A673 (cell line): ENCODE measurements at regions not wholly inside any gene's neighbourhood (a gene's known extent, or its start where the extent isn't known, plus 50 kb on each side); places are given as distances from the start of the nearest gene placed in this dataset.

Experiments used
- BruUV-seq: library from RNA; stranded (reverse); fragments of 400-500 nt; replicated peaks from 2 replicates; lab custom pipeline; 2021; lab: Mats Ljungman, UMichigan
- CTCF ChIA-PET: fragments of 300-600 bp; sonication (Branson Sonifier 250); formaldehyde crosslinking; loops from one replicate; lab custom pipeline; 2022; ENCODE audit warnings: antibody characterized with exemption; lab: Charles Lee
- POLR2A ChIA-PET: fragments of 300-600 bp; sonication (Branson Sonifier 250); formaldehyde crosslinking; loops from one replicate; lab custom pipeline; 2022; ENCODE audit warnings: antibody characterized with exemption; ENCODE audit not compliant: low non-redundant PET; lab: Charles Lee
- DNase-seq: peaks from one replicate; pipeline ENCODE4 v3.0.0-alpha.2; 2015; ENCODE audit warnings: low spot score
- H3K27ac ChIP-seq: fragments of 200-600 bp; sonication (generic); 2 replicates; pipeline ENCODE4 v1.5.1; 2016; ENCODE audit warnings: mixed run types, low read depth, mild to moderate bottlenecking, mixed read lengths, antibody characterized with exemption, low read length; ENCODE audit not compliant: poor library complexity, severe bottlenecking
- H3K27me3 ChIP-seq: fragments of 200-600 bp; sonication (generic); replicated peaks from 2 replicates; pipeline ENCODE4 v1.6.1; 2017; ENCODE audit warnings: mixed run types, low read depth, mild to moderate bottlenecking, mixed read lengths, antibody characterized with exemption, low read length; ENCODE audit not compliant: insufficient read depth, poor library complexity
- H3K36me3 ChIP-seq: fragments of 200-600 bp; sonication (generic); 2 replicates; pipeline ENCODE4 v1.6.1; 2016; ENCODE audit warnings: mixed run types, mild to moderate bottlenecking, mixed read lengths, antibody characterized with exemption, low read length; ENCODE audit not compliant: insufficient read depth, poor library complexity, severe bottlenecking
- H3K4me1 ChIP-seq: fragments of 200-600 bp; sonication (generic); 2 replicates; pipeline ENCODE4 v1.6.1; 2017; ENCODE audit warnings: mixed run types, mild to moderate bottlenecking, mixed read lengths, antibody characterized with exemption, low read length; ENCODE audit not compliant: insufficient read depth, poor library complexity, severe bottlenecking
- H3K4me3 ChIP-seq: fragments of 200-600 bp; sonication (generic); 2 replicates; pipeline ENCODE4 v1.5.1; 2016; ENCODE audit warnings: low read depth, mixed run types, mild to moderate bottlenecking, mixed read lengths, low read length; ENCODE audit not compliant: poor library complexity, severe bottlenecking
- H3K9me3 ChIP-seq: fragments of 200-600 bp; sonication (generic); 2 replicates; pipeline ENCODE4 v1.6.1; 2016; ENCODE audit warnings: mixed run types, low read depth, mild to moderate bottlenecking, mixed read lengths, antibody characterized with exemption, low read length; ENCODE audit not compliant: poor library complexity, severe bottlenecking
- EZH2 ChIP-seq: fragments of 200-600 bp; sonication (generic); IDR thresholded peaks from 2 replicates; pipeline ENCODE4 v1.6.1; 2017; ENCODE audit warnings: borderline replicate concordance, low read depth, mild to moderate bottlenecking, mixed read lengths, antibody characterized with exemption, low read length; ENCODE audit not compliant: poor library complexity, severe bottlenecking
- intact Hi-C: fragments of 100-400 bp; cut with micrococcal nuclease; formaldehyde crosslinking; loops from one replicate; pipeline ENCODE4 v1.10.0; 2022; ENCODE audit not compliant: unreplicated experiment
- TF ChIP-seq, protein P1 (sequence below): fragments of 300-800, 200-600 bp; sonication (generic); conservative IDR thresholded peaks from 2 replicates; pipeline ENCODE4 v1.5.1; 2017; ENCODE audit warnings: low read depth, mild to moderate bottlenecking, antibody characterized with exemption, low read length, moderate library complexity, mixed read lengths

DNA sequence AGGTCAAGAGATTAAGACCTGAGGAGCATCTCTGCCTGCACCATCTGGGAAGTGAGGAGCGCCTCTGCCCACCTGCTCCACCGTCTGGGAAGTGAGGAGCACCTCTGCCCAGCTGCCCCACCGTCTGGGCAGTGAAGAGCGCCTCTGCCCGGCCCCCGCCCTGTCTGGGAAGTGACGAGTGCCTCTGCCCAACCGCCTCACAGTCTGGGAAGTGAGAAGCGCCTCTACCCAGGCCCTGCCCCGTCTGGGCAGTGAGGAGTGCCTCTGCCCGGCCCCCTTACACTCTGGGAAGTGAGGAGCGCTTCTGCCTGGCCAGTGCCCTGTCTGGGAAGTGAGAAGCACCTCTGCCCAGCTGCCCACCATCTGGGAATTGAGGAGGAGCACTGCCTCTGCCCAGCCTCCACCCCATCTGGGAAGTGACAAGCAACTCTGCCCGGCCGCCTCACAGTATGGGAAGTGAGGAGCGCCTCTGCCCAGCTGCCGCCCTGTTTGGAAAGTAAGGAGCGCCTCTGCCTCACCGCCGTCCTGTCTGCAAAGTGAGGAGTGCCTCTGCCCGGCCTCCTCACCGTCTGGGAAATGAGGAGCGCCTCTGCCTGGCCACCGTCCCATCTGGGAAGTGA is 270.4 kb upstream of the NRSN1 start:
- ChIA-PET POLR2A (no interaction called here), CTCF (no interaction called here)
- H3K4me1 ChIP-seq, result no peaks in the 10 kb centered on the region
- peaks cover 19% of the 10 kb centered on the region for H3K27me3 ChIP-seq
- H3K36me3 ChIP-seq, result no peaks in the 10 kb centered on the region
- no peak for TF ChIP-seq EZH2
- intact Hi-C loops, result no loop called here
- H3K4me3 ChIP-seq, result no peak overlapping the region
- H3K9me3 ChIP-seq, result no peaks in the 10 kb centered on the region
- DNase-seq, result no peak
- no peak overlapping the region for H3K27ac ChIP-seq
- no TSS peak for BruUV-seq

DNA sequence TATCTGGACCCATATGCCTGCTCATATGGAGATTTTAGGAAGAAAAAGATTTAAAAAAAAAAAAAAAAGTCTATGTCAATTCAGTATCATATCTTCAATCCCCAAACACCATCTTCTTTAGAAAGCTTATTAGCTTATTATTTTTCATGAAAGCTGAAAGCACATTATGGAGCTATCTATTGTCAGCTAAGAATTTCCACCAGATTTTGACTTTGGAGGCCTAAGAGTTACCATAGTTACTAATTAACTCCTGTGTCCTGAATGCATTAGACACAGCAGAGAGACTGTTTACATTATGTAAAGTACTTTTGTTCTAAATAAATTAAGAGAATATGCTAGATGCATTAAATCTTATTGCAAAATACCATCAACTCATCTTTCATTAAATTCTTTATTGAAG is 255.5 kb upstream of the NRSN1 start:
- Histone ChIP-seq H3K4me1 (no peaks in the 10 kb centered on the region), H3K9me3 (no peaks in the 10 kb centered on the region), H3K27me3 (peaks cover 7% of the 10 kb centered on the region), H3K27ac (no peak overlapping the region), H3K4me3 (no peak overlapping the region), H3K36me3 (no peaks in the 10 kb centered on the region)
- ChIA-PET POLR2A (interaction anchor here (0.5 kb wide), 1 partner anchor 1849 kb away, joined by 3 read pairs; no protein-coding TSS in a partner anchor), CTCF (no interaction called here)
- TF ChIP-seq EZH2, result no peak
- TF ChIP-seq, protein P1, sequence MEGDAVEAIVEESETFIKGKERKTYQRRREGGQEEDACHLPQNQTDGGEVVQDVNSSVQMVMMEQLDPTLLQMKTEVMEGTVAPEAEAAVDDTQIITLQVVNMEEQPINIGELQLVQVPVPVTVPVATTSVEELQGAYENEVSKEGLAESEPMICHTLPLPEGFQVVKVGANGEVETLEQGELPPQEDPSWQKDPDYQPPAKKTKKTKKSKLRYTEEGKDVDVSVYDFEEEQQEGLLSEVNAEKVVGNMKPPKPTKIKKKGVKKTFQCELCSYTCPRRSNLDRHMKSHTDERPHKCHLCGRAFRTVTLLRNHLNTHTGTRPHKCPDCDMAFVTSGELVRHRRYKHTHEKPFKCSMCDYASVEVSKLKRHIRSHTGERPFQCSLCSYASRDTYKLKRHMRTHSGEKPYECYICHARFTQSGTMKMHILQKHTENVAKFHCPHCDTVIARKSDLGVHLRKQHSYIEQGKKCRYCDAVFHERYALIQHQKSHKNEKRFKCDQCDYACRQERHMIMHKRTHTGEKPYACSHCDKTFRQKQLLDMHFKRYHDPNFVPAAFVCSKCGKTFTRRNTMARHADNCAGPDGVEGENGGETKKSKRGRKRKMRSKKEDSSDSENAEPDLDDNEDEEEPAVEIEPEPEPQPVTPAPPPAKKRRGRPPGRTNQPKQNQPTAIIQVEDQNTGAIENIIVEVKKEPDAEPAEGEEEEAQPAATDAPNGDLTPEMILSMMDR, result no peak
- BruUV-seq, result no TSS peak
- intact Hi-C loops, result no loop called here
- no peak for DNase-seq

DNA sequence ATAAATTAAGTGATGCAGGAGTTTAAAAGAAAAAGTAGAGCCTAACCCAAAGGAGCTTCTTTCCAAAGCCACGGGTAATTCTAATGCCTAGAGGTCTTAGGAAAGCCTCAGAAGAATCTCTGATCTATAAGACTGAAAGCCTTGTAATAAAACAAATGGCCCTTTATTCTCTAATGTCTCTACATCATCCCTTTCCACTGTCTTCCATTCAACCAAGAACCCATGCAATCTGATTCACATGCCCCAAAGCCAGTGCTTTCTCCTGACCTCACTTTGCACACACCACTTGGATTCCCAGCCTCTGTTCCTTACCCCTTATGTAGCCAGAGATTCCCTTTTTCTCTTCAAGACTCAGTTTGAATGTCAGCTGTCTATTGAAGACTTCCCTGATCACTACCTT is 252.9 kb upstream of the NRSN1 start:
- ChIA-PET POLR2A (no interaction called here), CTCF (no interaction called here)
- Histone ChIP-seq H3K27ac (no peak overlapping the region), H3K9me3 (no peaks in the 10 kb centered on the region), H3K36me3 (no peaks in the 10 kb centered on the region), H3K4me3 (no peak overlapping the region), H3K27me3 (peaks cover 6% of the 10 kb centered on the region), H3K4me1 (no peaks in the 10 kb centered on the region)
- intact Hi-C loops, result no loop called here
- BruUV-seq, result no TSS peak
- DNase-seq, result no peak
- no peak for TF ChIP-seq EZH2
- TF ChIP-seq, protein P1, result no peak

DNA sequence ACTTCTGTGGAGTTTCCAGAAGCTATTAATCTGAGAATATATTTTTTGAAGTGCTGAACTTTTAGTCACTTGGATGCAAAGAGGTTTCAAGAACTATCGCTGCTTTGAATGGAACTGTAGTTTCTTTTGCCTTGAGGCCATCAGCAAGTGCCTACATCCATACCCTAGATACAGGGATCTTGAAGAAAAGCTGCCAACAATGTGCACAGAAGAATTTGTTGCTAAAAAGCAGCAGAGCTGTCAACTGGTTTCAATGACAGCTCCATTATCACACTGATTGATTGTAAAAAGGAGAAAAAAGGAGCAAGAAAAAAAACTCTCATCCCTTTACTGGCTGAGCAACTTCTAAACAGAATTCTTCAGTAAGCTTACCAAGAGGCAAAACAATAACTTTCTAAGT is 251.0 kb upstream of the NRSN1 start:
- H3K4me1 ChIP-seq, result no peaks in the 10 kb centered on the region
- intact Hi-C loops, result no loop called here
- no peak overlapping the region for H3K4me3 ChIP-seq
- no peak for DNase-seq
- ChIA-PET CTCF (no interaction called here), POLR2A (no interaction called here)
- peaks cover 7% of the 10 kb centered on the region for H3K27me3 ChIP-seq
- H3K36me3 ChIP-seq, result no peaks in the 10 kb centered on the region
- no TSS peak for BruUV-seq
- H3K9me3 ChIP-seq, result no peaks in the 10 kb centered on the region
- no peak overlapping the region for H3K27ac ChIP-seq
- TF ChIP-seq EZH2, result no peak
- TF ChIP-seq, protein P1, result no peak
